Effector memory CD8-positive, alpha-beta T cell (primary cell): ENCODE measurements at regions not wholly inside any gene's neighbourhood (a gene's known extent, or its start where the extent isn't known, plus 50 kb on each side); places are given as distances from the start of the nearest gene placed in this dataset.

ENCODE experiments used
- ATAC-seq: fragments of 150-1000 bp; cut with Tn5 transposase; replicated peaks from 2 replicates; pipeline ENCODE4 v1.10.0; 2021; ENCODE audit warnings: mild to moderate bottlenecking, moderate library complexity
- DNase-seq, 3 experiments: peaks; one replicate each; pipeline ENCODE4 v3.0.0; 2021
- H3K27ac Mint-ChIP-seq, 2 donors: one replicate each; pipeline ENCODE4 v1.8.0; 2022; ENCODE audit warnings: mild to moderate bottlenecking in 2 of 2, mixed read lengths in 2 of 2, moderate library complexity in 2 of 2
- H3K27me3 Mint-ChIP-seq, 2 donors: one replicate each; pipeline ENCODE4 v1.8.0; 2022; ENCODE audit warnings: mixed read lengths in 2 of 2
- H3K36me3 Mint-ChIP-seq: one replicate; pipeline ENCODE4 v1.8.0; 2022; ENCODE audit warnings: mild to moderate bottlenecking, moderate library complexity, mixed read lengths; ENCODE audit not compliant: insufficient read depth
- H3K4me1 Mint-ChIP-seq, 2 donors: one replicate each; pipeline ENCODE4 v1.8.0; 2022; ENCODE audit warnings: low read depth in 2 of 2, mixed read lengths in 2 of 2
- H3K4me3 Mint-ChIP-seq, 2 donors: one replicate each; pipeline ENCODE4 v1.8.0; 2022; ENCODE audit warnings: mild to moderate bottlenecking in 2 of 2, mixed read lengths in 2 of 2, moderate library complexity in 2 of 2
- H3K9me3 Mint-ChIP-seq, 2 donors: one replicate each; pipeline ENCODE4 v1.8.0; 2022; ENCODE audit warnings: mixed read lengths in 2 of 2

GRCh38 chr17:37796076-37796475 is 51.2 kb upstream of the HNF1B start:
- DNase-seq (no peak), ATAC-seq (no peak)
- Mint-ChIP-seq H3K4me3 (no peak overlapping the region), H3K36me3 (no peaks in the 10 kb centered on the region), H3K9me3 (no peaks in the 10 kb centered on the region), H3K4me1 (no peaks in the 10 kb centered on the region), H3K27me3 (peaks cover 44 to 76% of the 10 kb centered on the region in 2 donors), H3K27ac (no peak overlapping the region)
